ENCODE measurements at regions not wholly inside any gene's neighbourhood (a gene's known extent, or its start where the extent isn't known, plus 50 kb on each side); places are given as distances from the start of the nearest gene placed in this dataset.

GRCh38 chr7:136183981-136184380, 206.8 kb upstream of the MTPN start:
- no peak overlapping the region for H3K4me3 ChIP-seq (ENCODE audit: low read depth, low read length)
- TF ChIP-seq CTCF (conservative IDR thresholded peaks at IDR 0.05; ENCODE audit: low read depth, low read length) = peak; percentile 24
- DNase-seq (ENCODE audit: low read depth) = no peak

- no peak for TF ChIP-seq CTCF (conservative IDR thresholded peaks at IDR 0.05; ENCODE audit: low read depth, low read length)
- no peak for DNase-seq (ENCODE audit: low read depth)
- no peak overlapping the region for H3K4me3 ChIP-seq (ENCODE audit: low read depth, low read length)
Measured at GRCh38 chr7:136180984-136181383, 203.8 kb upstream of the MTPN start.

- no peak for DNase-seq (ENCODE audit: low read depth)
Measured at GRCh38 chr7:136179851-136180721, 202.9 kb upstream of the MTPN start.

GRCh38 chr7:136179154-136179553, 202.0 kb upstream of the MTPN start:
- no peak for DNase-seq (ENCODE audit: low read depth)
- no peak for TF ChIP-seq CTCF (conservative IDR thresholded peaks at IDR 0.05; ENCODE audit: low read depth, low read length)
- no peak overlapping the region for H3K4me3 ChIP-seq (ENCODE audit: low read depth, low read length)

More at GRCh38 chr7:136179851-136180721, 202.9 kb upstream of the MTPN start:
- H3K4me3 ChIP-seq (ENCODE audit: low read depth, low read length) = no peak overlapping the region
- TF ChIP-seq CTCF (conservative IDR thresholded peaks at IDR 0.05; ENCODE audit: low read depth, low read length) = no peak

GRCh38 chr7:136174477-136175125, 197.4 kb upstream of the MTPN start:
- no peak overlapping the region for H3K4me3 ChIP-seq (ENCODE audit: low read depth, low read length)
- no peak for TF ChIP-seq CTCF (conservative IDR thresholded peaks at IDR 0.05; ENCODE audit: low read depth, low read length)
- no peak for DNase-seq (ENCODE audit: low read depth)

- no peak overlapping the region for H3K4me3 ChIP-seq (ENCODE audit: low read depth, low read length)
- DNase-seq (ENCODE audit: low read depth) = no peak
- no peak for TF ChIP-seq CTCF (conservative IDR thresholded peaks at IDR 0.05; ENCODE audit: low read depth, low read length)
Measured at GRCh38 chr7:136173874-136174273, 196.7 kb upstream of the MTPN start.
